ENCODE measurements at regions not wholly inside any gene's neighbourhood (a gene's known extent, or its start where the extent isn't known, plus 50 kb on each side); places are given as distances from the start of the nearest gene placed in this dataset.
"Not testable (repeated sequence)": the region's sequence is repeated elsewhere in the genome, so short reads cannot be mapped to it uniquely, and the experiment has no call there.

DNA sequence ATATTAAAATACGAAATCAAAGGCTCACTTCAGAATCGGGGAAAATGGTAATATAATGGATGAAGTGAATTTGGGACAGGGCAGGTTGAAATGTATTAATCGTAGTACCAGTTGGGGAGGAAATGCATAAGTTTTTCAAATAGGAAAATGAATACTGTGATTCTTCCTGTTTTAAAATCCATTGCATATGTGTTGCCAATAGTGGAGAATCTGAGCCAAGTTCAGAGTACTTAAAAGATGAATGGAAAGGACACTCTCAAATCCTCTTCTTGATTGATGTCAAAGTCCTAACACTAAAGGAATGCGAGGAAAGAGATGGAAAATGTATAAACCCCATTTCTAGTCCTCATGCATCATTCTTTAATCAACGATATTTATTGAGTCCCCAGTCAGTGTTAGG is 160.9 kb upstream of the CCNG1 start:
- H3K56ac ChIP-seq (ENCODE audit: insufficient read length, low read depth, low read length), result no peak overlapping the region
- Mint-ChIP-seq H3K9me3 (peaks cover 7 to 10% of the 10 kb centered on the region in 2 experiments), H3K4me3 (no peak overlapping the region), H3K36me3 (ENCODE audit: insufficient read depth in 1 of 3, low read depth in 3 of 3) (peaks cover 5 to 8% (median 7%) of the 10 kb centered on the region in 3 experiments; a peak in 6 of 7 replicates), H3K27me3 (ENCODE audit: low read depth) (no peaks in the 10 kb centered on the region), H3K4me1 (peaks cover 3 to 5% of the 10 kb centered on the region in 2 experiments; a peak in 2 of 4 replicates), H3K27ac (no peak overlapping the region)
- no peak overlapping the region for H4K91ac ChIP-seq (ENCODE audit: insufficient read length, low read depth, low read length)
- no peak overlapping the region for H3K9ac ChIP-seq (ENCODE audit: extremely low read depth, insufficient read length, low read length)
- no peaks in the 10 kb centered on the region for H3K79me1 ChIP-seq (ENCODE audit: insufficient read depth, low read depth, low read length, poor library complexity, severe bottlenecking)
- no peak overlapping the region for H4K8ac ChIP-seq (replicated peaks; ENCODE audit: insufficient read length, low read depth, low read length)
- H2BK15ac ChIP-seq (ENCODE audit: low read depth, low read length), result no peak overlapping the region
- H3K23me2 ChIP-seq (ENCODE audit: insufficient read length, low read depth, low read length, poor library complexity, severe bottlenecking), result no peaks in the 10 kb centered on the region
- no peak overlapping the region for H3T11ph ChIP-seq (ENCODE audit: low read length)
- no peaks in the 10 kb centered on the region for H3K9me3 ChIP-seq (ENCODE audit: control insufficient read depth, low read depth, low read length)
- DNase-seq, result no peak
- no peak overlapping the region for H4K5ac ChIP-seq (ENCODE audit: insufficient read length, low read depth, low read length)
- H3K79me2 ChIP-seq (ENCODE audit: insufficient read depth, low read length), result no peaks in the 10 kb centered on the region
- no peaks in the 10 kb centered on the region for H3K4me1 ChIP-seq (ENCODE audit: insufficient read depth, low read length)
- H3K18ac ChIP-seq (ENCODE audit: insufficient read length, low read depth, low read length), result no peak overlapping the region
- TF ChIP-seq, protein P1, sequence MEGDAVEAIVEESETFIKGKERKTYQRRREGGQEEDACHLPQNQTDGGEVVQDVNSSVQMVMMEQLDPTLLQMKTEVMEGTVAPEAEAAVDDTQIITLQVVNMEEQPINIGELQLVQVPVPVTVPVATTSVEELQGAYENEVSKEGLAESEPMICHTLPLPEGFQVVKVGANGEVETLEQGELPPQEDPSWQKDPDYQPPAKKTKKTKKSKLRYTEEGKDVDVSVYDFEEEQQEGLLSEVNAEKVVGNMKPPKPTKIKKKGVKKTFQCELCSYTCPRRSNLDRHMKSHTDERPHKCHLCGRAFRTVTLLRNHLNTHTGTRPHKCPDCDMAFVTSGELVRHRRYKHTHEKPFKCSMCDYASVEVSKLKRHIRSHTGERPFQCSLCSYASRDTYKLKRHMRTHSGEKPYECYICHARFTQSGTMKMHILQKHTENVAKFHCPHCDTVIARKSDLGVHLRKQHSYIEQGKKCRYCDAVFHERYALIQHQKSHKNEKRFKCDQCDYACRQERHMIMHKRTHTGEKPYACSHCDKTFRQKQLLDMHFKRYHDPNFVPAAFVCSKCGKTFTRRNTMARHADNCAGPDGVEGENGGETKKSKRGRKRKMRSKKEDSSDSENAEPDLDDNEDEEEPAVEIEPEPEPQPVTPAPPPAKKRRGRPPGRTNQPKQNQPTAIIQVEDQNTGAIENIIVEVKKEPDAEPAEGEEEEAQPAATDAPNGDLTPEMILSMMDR (conservative IDR thresholded peaks at IDR 0.05), result no peak
- whole genome bisulfite sequencing (ENCODE audit: extremely low coverage, insufficient read length, low lambda C conversion rate), result no CpG with 5 or more reads among the region's 5 CpGs
- H2AFZ ChIP-seq (ENCODE audit: low read length), result no peak overlapping the region
- no peak overlapping the region for H2BK120ac ChIP-seq (ENCODE audit: low read depth, low read length, poor library complexity, severe bottlenecking)
- no peak overlapping the region for H3K14ac ChIP-seq (ENCODE audit: insufficient read depth, low read length)
- H3K27ac ChIP-seq (ENCODE audit: insufficient read length, low read depth, low read length), result no peak overlapping the region
- no peak overlapping the region for H2BK20ac ChIP-seq (ENCODE audit: low read depth, low read length, poor library complexity, severe bottlenecking)
- no peaks in the 10 kb centered on the region for H4K20me1 ChIP-seq (ENCODE audit: control insufficient read depth, insufficient read depth, insufficient read length)
- no peak overlapping the region for H3K4me2 ChIP-seq (ENCODE audit: insufficient read depth, insufficient read length, low read length)
- H3K23ac ChIP-seq (ENCODE audit: insufficient read length, low read depth, low read length), result no peak overlapping the region
- no peak overlapping the region for H3K4ac ChIP-seq (ENCODE audit: low read depth, low read length)
- H2BK12ac ChIP-seq (ENCODE audit: insufficient read length, low read depth, low read length), result no peak overlapping the region
- H2BK5ac ChIP-seq (ENCODE audit: insufficient read length, low read length), result no peak overlapping the region
- no peak overlapping the region for H2AK5ac ChIP-seq (ENCODE audit: insufficient read length, low read length)
- H3K27me3 ChIP-seq (ENCODE audit: insufficient read depth, low read length), result no peaks in the 10 kb centered on the region

- H3K79me1 ChIP-seq (ENCODE audit: insufficient read depth, low read depth, low read length, poor library complexity, severe bottlenecking); DNase-seq; H2BK5ac ChIP-seq (ENCODE audit: insufficient read length, low read length); H2AFZ ChIP-seq (ENCODE audit: low read length); H3K27ac Mint-ChIP-seq; H4K20me1 ChIP-seq (ENCODE audit: control insufficient read depth, insufficient read depth, insufficient read length); H2AK5ac ChIP-seq (ENCODE audit: insufficient read length, low read length); H3K4ac ChIP-seq (ENCODE audit: low read depth, low read length); H3K23me2 ChIP-seq (ENCODE audit: insufficient read length, low read depth, low read length, poor library complexity, severe bottlenecking); H3K9me3 ChIP-seq (ENCODE audit: control insufficient read depth, low read depth, low read length); H3K9me3 Mint-ChIP-seq; H3K79me2 ChIP-seq (ENCODE audit: insufficient read depth, low read length); H2BK15ac ChIP-seq (ENCODE audit: low read depth, low read length); H3T11ph ChIP-seq (ENCODE audit: low read length); H3K4me2 ChIP-seq (ENCODE audit: insufficient read depth, insufficient read length, low read length); H3K18ac ChIP-seq (ENCODE audit: insufficient read length, low read depth, low read length); H3K27me3 Mint-ChIP-seq (ENCODE audit: low read depth); H3K14ac ChIP-seq (ENCODE audit: insufficient read depth, low read length); H3K9ac ChIP-seq (ENCODE audit: extremely low read depth, insufficient read length, low read length); H3K27ac ChIP-seq (ENCODE audit: insufficient read length, low read depth, low read length); H3K36me3 Mint-ChIP-seq (ENCODE audit: insufficient read depth in 1 of 3, low read depth in 3 of 3); H3K27me3 ChIP-seq (ENCODE audit: insufficient read depth, low read length); H3K56ac ChIP-seq (ENCODE audit: insufficient read length, low read depth, low read length); H2BK12ac ChIP-seq (ENCODE audit: insufficient read length, low read depth, low read length); H3K4me3 Mint-ChIP-seq; H3K4me1 ChIP-seq (ENCODE audit: insufficient read depth, low read length); H3K23ac ChIP-seq (ENCODE audit: insufficient read length, low read depth, low read length); H3K4me1 Mint-ChIP-seq; H2BK120ac ChIP-seq (ENCODE audit: low read depth, low read length, poor library complexity, severe bottlenecking); H4K8ac ChIP-seq (replicated peaks; ENCODE audit: insufficient read length, low read depth, low read length); H4K91ac ChIP-seq (ENCODE audit: insufficient read length, low read depth, low read length); H4K5ac ChIP-seq (ENCODE audit: insufficient read length, low read depth, low read length); H2BK20ac ChIP-seq (ENCODE audit: low read depth, low read length, poor library complexity, severe bottlenecking): not testable (repeated sequence)
- WGBS (ENCODE audit: extremely low coverage, insufficient read length, low lambda C conversion rate), result no CpG with 5 or more reads among the region's 3 CpGs
Observed at GRCh38 chr5:163280897-163281296, 156.5 kb upstream of the CCNG1 start.
